ENCODE measurements at regions not wholly inside any gene's neighbourhood (a gene's known extent, or its start where the extent isn't known, plus 50 kb on each side); places are given as distances from the start of the nearest gene placed in this dataset.

- peaks cover 0 to 4% of the 10 kb centered on the region in 2 experiments; a peak in 1 of 5 replicates for H3K27me3 ChIP-seq (ENCODE audit: control insufficient read depth in 1 of 2, insufficient read depth in 2 of 2, low read length in 2 of 2)
- no peaks in the 10 kb centered on the region for H3K4me1 ChIP-seq (ENCODE audit: insufficient read depth, low read length)
- ATAC-seq (no peak), FAIRE-seq (no peak), DNase-seq (ENCODE audit: low spot score) (no peak)
- intact Hi-C loops (cut with micrococcal nuclease; ENCODE audit: unreplicated experiment) (loop anchor here (1.0 kb wide), 1 partner anchor 9 kb away; no protein-coding TSS in a partner anchor), in situ Hi-C loops (cut with HindIII; ENCODE audit: extremely low pct_ligation_motif_present, low pct_unique_long_range_greater_than_20kb) (no loop called here)
- H3K36me3 ChIP-seq (replicated peaks in 1 of 2; ENCODE audit: control insufficient read depth in 1 of 2, insufficient read depth in 2 of 2, low read length in 2 of 2), result no peaks in the 10 kb centered on the region
- H3K79me2 ChIP-seq (ENCODE audit: insufficient read depth, low read length), result no peaks in the 10 kb centered on the region
- POLR2A ChIA-PET, result no interaction called here
- no peak overlapping the region for H3K27ac ChIP-seq (ENCODE audit: extremely low read length, insufficient read depth, low read length)
- H2AFZ ChIP-seq (ENCODE audit: low read length), result no peak overlapping the region
- WGBS (ENCODE audit: low lambda C conversion rate), result 35% methylated on average over 6 of the region's 6 CpGs
- no TSS peak for BruUV-seq (replicated peaks)
- no peaks in the 10 kb centered on the region for H4K20me1 ChIP-seq (ENCODE audit: insufficient read depth, low read length)
- no peak overlapping the region for H3K9ac ChIP-seq (ENCODE audit: insufficient read depth, low read depth, low read length)
- H3K4me2 ChIP-seq (ENCODE audit: low read depth, low read length), result no peak overlapping the region
- no peaks in the 10 kb centered on the region for H3K9me3 ChIP-seq (ENCODE audit: low read length)
- CTCF ChIA-PET (ENCODE audit: low intra/inter-chr PET ratio, low total read pairs), result no interaction called here
- no peak overlapping the region for H3K4me3 ChIP-seq (replicated peaks in 1 of 3; ENCODE audit: insufficient read depth in 1 of 3, low read depth in 2 of 3, low read length in 3 of 3)
- no peak for TF ChIP-seq EEA1 (CRISPR knock-in tag; IDR thresholded peaks at IDR 0.05; ENCODE audit: borderline replicate concordance)
Measured at GRCh38 chr21:35211782-35212181, 162.7 kb upstream of the RUNX1 start.

GRCh38 chr21:35210093-35210492 is 161.0 kb upstream of the RUNX1 start:
- CTCF ChIA-PET (ENCODE audit: low intra/inter-chr PET ratio, low total read pairs), result no interaction called here
- Histone ChIP-seq H3K4me2 (ENCODE audit: low read depth, low read length) (no peak overlapping the region), H3K27me3 (ENCODE audit: control insufficient read depth in 1 of 2, insufficient read depth in 2 of 2, low read length in 2 of 2) (peaks cover 0 to 16% of the 10 kb centered on the region in 2 experiments; a peak in 3 of 5 replicates), H3K4me1 (ENCODE audit: insufficient read depth, low read length) (peaks cover 13% of the 10 kb centered on the region), H3K36me3 (replicated peaks in 1 of 2; ENCODE audit: control insufficient read depth in 1 of 2, insufficient read depth in 2 of 2, low read length in 2 of 2) (no peaks in the 10 kb centered on the region), H3K4me3 (replicated peaks in 1 of 3; ENCODE audit: insufficient read depth in 1 of 3, low read depth in 2 of 3, low read length in 3 of 3) (no peak overlapping the region), H3K27ac (ENCODE audit: extremely low read length, insufficient read depth, low read length) (no peak overlapping the region), H3K79me2 (ENCODE audit: insufficient read depth, low read length) (no peaks in the 10 kb centered on the region), H2AFZ (ENCODE audit: low read length) (no peak overlapping the region), H4K20me1 (ENCODE audit: insufficient read depth, low read length) (no peaks in the 10 kb centered on the region), H3K9ac (ENCODE audit: insufficient read depth, low read depth, low read length) (no peak overlapping the region), H3K9me3 (ENCODE audit: low read length) (no peaks in the 10 kb centered on the region)
- POLR2A ChIA-PET, result no interaction called here
- intact Hi-C loops (cut with micrococcal nuclease; ENCODE audit: unreplicated experiment), result no loop called here
- 28% methylated on average over 4 of the region's 4 CpGs for WGBS (ENCODE audit: low lambda C conversion rate)
- in situ Hi-C loops (cut with HindIII; ENCODE audit: extremely low pct_ligation_motif_present, low pct_unique_long_range_greater_than_20kb), result no loop called here
- DNase-seq (ENCODE audit: low spot score) (no peak), FAIRE-seq (no peak), ATAC-seq (no peak)
- BruUV-seq (replicated peaks), result no TSS peak
- TF ChIP-seq HIC2 (CRISPR knock-in tag; IDR thresholded peaks at IDR 0.05; ENCODE audit: low read depth) (no peak), ZNF570 (CRISPR knock-in tag; IDR thresholded peaks at IDR 0.05; ENCODE audit: borderline replicate concordance) (no peak), YEATS2 (CRISPR knock-in tag; IDR thresholded peaks at IDR 0.05; ENCODE audit: borderline replicate concordance) (no peak), ZNF383 (CRISPR knock-in tag; IDR thresholded peaks at IDR 0.05; ENCODE audit: borderline replicate concordance) (no peak), ZNF597 (CRISPR knock-in tag; IDR thresholded peaks at IDR 0.05) (no peak), ZNF362 (CRISPR knock-in tag; IDR thresholded peaks at IDR 0.05; ENCODE audit: borderline replicate concordance) (no peak), THAP7 (CRISPR knock-in tag; IDR thresholded peaks at IDR 0.05) (no peak), ZNF691 (CRISPR knock-in tag; IDR thresholded peaks at IDR 0.05; ENCODE audit: borderline replicate concordance, low read depth) (no peak)

Data from HepG2 (cell line).